Spinal cord (tissue), 9 donors: ENCODE measurements at regions not wholly inside any gene's neighbourhood (a gene's known extent, or its start where the extent isn't known, plus 50 kb on each side); places are given as distances from the start of the nearest gene placed in this dataset.

ENCODE experiments used
- DNase-seq, 6 donors: peaks; one replicate each; pipeline versions ENCODE4 v3.0.0 to v3.0.0-alpha.2; 2013 to 2015; ENCODE audit warnings: low spot score in 6 of 6, low read depth in 4 of 6
- H3K27ac ChIP-seq: one replicate; pipeline ENCODE4 v1.5.1; 2013; ENCODE audit warnings: low read depth, low read length, control low read depth
- H3K27me3 ChIP-seq: one replicate; pipeline ENCODE4 v1.6.1; 2013; ENCODE audit warnings: low read length; ENCODE audit not compliant: control insufficient read depth, insufficient read depth
- H3K36me3 ChIP-seq: one replicate; pipeline ENCODE4 v1.6.1; 2013; ENCODE audit warnings: low read length; ENCODE audit not compliant: control insufficient read depth, insufficient read depth
- H3K4me1 ChIP-seq: one replicate; pipeline ENCODE4 v1.6.1; 2013; ENCODE audit warnings: low read length; ENCODE audit not compliant: control insufficient read depth, insufficient read depth
- H3K4me3 ChIP-seq: one replicate; pipeline ENCODE4 v1.5.1; 2013; ENCODE audit warnings: low read depth, low read length, control low read depth
- H3K9me3 ChIP-seq: one replicate; pipeline ENCODE4 v1.6.1; 2013; ENCODE audit warnings: low read length; ENCODE audit not compliant: control insufficient read depth, insufficient read depth
- WGBS: methylation state at CpG from one replicate; pipeline ENCODE4 v1.1.5; 2013; ENCODE audit warnings: missing lambda C conversion rate; ENCODE audit not compliant: insufficient coverage; 5-methylcytosine and 5-hydroxymethylcytosine counted together
- donor health status: healthy.

GRCh38 chr15:35596285-35596684 is 50.3 kb upstream of the DPH6 start:
- Histone ChIP-seq H3K36me3 (no peaks in the 10 kb centered on the region), H3K4me3 (no peak overlapping the region), H3K27me3 (no peaks in the 10 kb centered on the region), H3K4me1 (no peaks in the 10 kb centered on the region), H3K9me3 (no peaks in the 10 kb centered on the region), H3K27ac (no peak overlapping the region)
- DNase-seq, result no peak
- WGBS, result no CpG with 5 or more reads among the region's 1 CpG

- H3K4me3 ChIP-seq, result no peak overlapping the region
These were observed 56.9 kb upstream of the DPH6 start for GRCh38 chr15:35602836-35603235.

GRCh38 chr15:35603301-35603700 is 57.3 kb upstream of the DPH6 start:
- Histone ChIP-seq H3K36me3 (no peaks in the 10 kb centered on the region), H3K4me1 (no peaks in the 10 kb centered on the region)

More at GRCh38 chr15:35602836-35603235, 56.9 kb upstream of the DPH6 start:
- Histone ChIP-seq H3K27me3 (no peaks in the 10 kb centered on the region), H3K27ac (no peak overlapping the region), H3K36me3 (no peaks in the 10 kb centered on the region), H3K4me1 (no peaks in the 10 kb centered on the region), H3K9me3 (no peaks in the 10 kb centered on the region)
- 83% methylated on average over 1 of the region's 3 CpGs for WGBS
- DNase-seq, result no peak

GRCh38 chr15:35603856-35604255 is 57.9 kb upstream of the DPH6 start:
- no peak for DNase-seq
- no peak overlapping the region for H3K4me3 ChIP-seq
- no peaks in the 10 kb centered on the region for H3K9me3 ChIP-seq
- H3K27me3 ChIP-seq, result no peaks in the 10 kb centered on the region
- H3K4me1 ChIP-seq, result no peaks in the 10 kb centered on the region
- H3K36me3 ChIP-seq, result no peaks in the 10 kb centered on the region
- no peak overlapping the region for H3K27ac ChIP-seq

More at GRCh38 chr15:35603301-35603700, 57.3 kb upstream of the DPH6 start:
- no peak for DNase-seq
- Histone ChIP-seq H3K4me3 (no peak overlapping the region), H3K27me3 (no peaks in the 10 kb centered on the region), H3K9me3 (no peaks in the 10 kb centered on the region), H3K27ac (no peak overlapping the region)
- WGBS, result no CpG with 5 or more reads among the region's 2 CpGs

GRCh38 chr15:35605764-35606449 is 59.9 kb upstream of the DPH6 start:
- no CpG with 5 or more reads among the region's 2 CpGs for WGBS
- Histone ChIP-seq H3K4me3 (no peak overlapping the region), H3K36me3 (no peaks in the 10 kb centered on the region), H3K27me3 (no peaks in the 10 kb centered on the region), H3K4me1 (no peaks in the 10 kb centered on the region), H3K27ac (no peak overlapping the region), H3K9me3 (no peaks in the 10 kb centered on the region)
- DNase-seq, result peak in 2 of 6 donors; percentile 28 to 65

- H3K27me3 ChIP-seq, result no peaks in the 10 kb centered on the region
- WGBS, result no CpG with 5 or more reads among the region's 3 CpGs
- no peaks in the 10 kb centered on the region for H3K9me3 ChIP-seq
- no peak overlapping the region for H3K4me3 ChIP-seq
- DNase-seq, result peak in 1 of 6 donors; percentile 63
- H3K4me1 ChIP-seq, result no peaks in the 10 kb centered on the region
- no peaks in the 10 kb centered on the region for H3K36me3 ChIP-seq
- no peak overlapping the region for H3K27ac ChIP-seq
These were observed 60.5 kb upstream of the DPH6 start for GRCh38 chr15:35606450-35606779.

GRCh38 chr15:35616498-35617271 is 70.7 kb upstream of the DPH6 start:
- Histone ChIP-seq H3K27ac (no peak overlapping the region), H3K9me3 (no peaks in the 10 kb centered on the region), H3K4me3 (no peak overlapping the region), H3K27me3 (no peaks in the 10 kb centered on the region), H3K4me1 (no peaks in the 10 kb centered on the region), H3K36me3 (no peaks in the 10 kb centered on the region)
- no peak for DNase-seq
- no CpG with 5 or more reads among the region's 1 CpG for WGBS

- DNase-seq, result peak in 2 of 6 donors; percentile 31 to 70
These were observed 72.6 kb upstream of the DPH6 start for GRCh38 chr15:35618260-35619188.

GRCh38 chr15:35622641-35623340 is 76.8 kb upstream of the DPH6 start:
- H3K9me3 ChIP-seq, result no peaks in the 10 kb centered on the region
- DNase-seq, result no peak
- no peak overlapping the region for H3K27ac ChIP-seq
- no peaks in the 10 kb centered on the region for H3K27me3 ChIP-seq
- H3K36me3 ChIP-seq, result no peaks in the 10 kb centered on the region
- H3K4me3 ChIP-seq, result no peak overlapping the region
- WGBS, result 100% methylated on average over 1 of the region's 6 CpGs
- no peaks in the 10 kb centered on the region for H3K4me1 ChIP-seq

More at GRCh38 chr15:35618260-35619188, 72.6 kb upstream of the DPH6 start:
- no peak overlapping the region for H3K4me3 ChIP-seq
- no peaks in the 10 kb centered on the region for H3K9me3 ChIP-seq
- no peaks in the 10 kb centered on the region for H3K36me3 ChIP-seq
- H3K27me3 ChIP-seq, result no peaks in the 10 kb centered on the region
- no peaks in the 10 kb centered on the region for H3K4me1 ChIP-seq
- no peak overlapping the region for H3K27ac ChIP-seq
- no CpG with 5 or more reads among the region's 2 CpGs for WGBS
